ENCODE measurements at regions not wholly inside any gene's neighbourhood (a gene's known extent, or its start where the extent isn't known, plus 50 kb on each side); places are given as distances from the start of the nearest gene placed in this dataset.

DNA sequence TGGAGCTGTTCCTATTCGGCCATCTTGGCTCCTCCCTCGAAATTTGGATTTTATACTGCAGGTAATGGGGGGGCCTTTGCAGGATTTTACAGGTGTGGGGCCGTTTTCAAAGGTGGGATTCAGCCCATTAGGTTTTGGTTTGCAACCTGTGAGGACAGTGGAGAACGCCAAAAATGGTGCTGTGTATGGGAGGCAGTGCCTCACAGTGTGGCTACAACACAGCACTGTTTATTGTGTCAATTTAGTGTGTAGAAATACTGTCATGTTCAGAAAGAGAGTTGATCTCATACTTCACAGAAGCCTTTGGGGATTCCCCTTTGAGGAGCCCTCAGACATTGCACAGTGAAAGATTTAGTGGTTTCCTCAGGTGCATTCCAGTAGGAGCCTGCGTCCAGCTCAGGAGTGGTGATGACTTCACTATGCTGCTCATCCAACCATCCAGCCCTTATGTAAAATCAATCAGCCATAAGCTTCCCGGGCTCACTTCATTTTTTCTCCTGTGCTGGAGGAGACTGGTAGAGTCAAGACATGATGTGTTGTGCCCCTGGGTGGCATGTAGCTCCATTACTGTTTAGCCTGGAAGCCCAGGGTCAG is 92.7 kb upstream of the PRMT8 start:
- Histone ChIP-seq H3K36me3 (ENCODE audit: insufficient read depth in 1 of 2, low read depth in 1 of 2) (no peaks in the 10 kb centered on the region), H3K4me3 (no peak overlapping the region), H3K9me3 (peaks cover 4% of the 10 kb centered on the region), H3K27ac (no peak overlapping the region), H3K27me3 (ENCODE audit: insufficient read depth in 3 of 3, low read length in 2 of 3) (peaks cover 0 to 16% (median 4%) of the 10 kb centered on the region in 3 donors), H3K4me1 (no peaks in the 10 kb centered on the region)
- intact Hi-C loops (cut with DNase I): no loop called here
- ATAC-seq (no peak), DNase-seq (no peak)
- TF ChIP-seq, protein P1, sequence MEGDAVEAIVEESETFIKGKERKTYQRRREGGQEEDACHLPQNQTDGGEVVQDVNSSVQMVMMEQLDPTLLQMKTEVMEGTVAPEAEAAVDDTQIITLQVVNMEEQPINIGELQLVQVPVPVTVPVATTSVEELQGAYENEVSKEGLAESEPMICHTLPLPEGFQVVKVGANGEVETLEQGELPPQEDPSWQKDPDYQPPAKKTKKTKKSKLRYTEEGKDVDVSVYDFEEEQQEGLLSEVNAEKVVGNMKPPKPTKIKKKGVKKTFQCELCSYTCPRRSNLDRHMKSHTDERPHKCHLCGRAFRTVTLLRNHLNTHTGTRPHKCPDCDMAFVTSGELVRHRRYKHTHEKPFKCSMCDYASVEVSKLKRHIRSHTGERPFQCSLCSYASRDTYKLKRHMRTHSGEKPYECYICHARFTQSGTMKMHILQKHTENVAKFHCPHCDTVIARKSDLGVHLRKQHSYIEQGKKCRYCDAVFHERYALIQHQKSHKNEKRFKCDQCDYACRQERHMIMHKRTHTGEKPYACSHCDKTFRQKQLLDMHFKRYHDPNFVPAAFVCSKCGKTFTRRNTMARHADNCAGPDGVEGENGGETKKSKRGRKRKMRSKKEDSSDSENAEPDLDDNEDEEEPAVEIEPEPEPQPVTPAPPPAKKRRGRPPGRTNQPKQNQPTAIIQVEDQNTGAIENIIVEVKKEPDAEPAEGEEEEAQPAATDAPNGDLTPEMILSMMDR (IDR thresholded peaks at IDR 0.05): no peak
- 74 to 82% (median 79%) methylated on average over 6 of the region's 6 CpGs for WGBS, 3 donors

DNA sequence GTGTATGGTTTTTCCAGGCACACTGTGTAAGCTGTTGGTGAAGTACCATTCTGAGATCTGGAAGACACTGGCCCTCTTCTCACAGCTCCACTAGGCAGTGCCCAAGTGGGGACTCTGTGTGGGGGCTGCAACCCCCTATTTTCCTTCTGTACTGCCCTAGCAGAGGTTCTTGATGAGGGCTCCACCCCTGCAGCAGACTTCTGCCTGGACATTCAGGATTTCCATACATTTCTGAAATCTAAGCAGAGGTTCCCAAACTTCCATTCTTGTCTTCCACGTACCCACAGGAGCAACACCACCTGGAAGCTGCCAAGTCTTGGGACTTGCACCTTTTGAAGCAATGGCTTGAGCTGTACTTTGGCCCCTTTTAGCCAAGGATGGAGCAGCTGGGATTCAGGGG is 85.2 kb upstream of the PRMT8 start:
- Histone ChIP-seq H3K36me3 (ENCODE audit: insufficient read depth in 1 of 2, low read depth in 1 of 2) (no peaks in the 10 kb centered on the region), H3K4me3 (no peak overlapping the region), H3K27me3 (ENCODE audit: insufficient read depth in 3 of 3, low read length in 2 of 3) (no peaks in the 10 kb centered on the region), H3K27ac (no peak overlapping the region), H3K9me3 (peaks cover 36% of the 10 kb centered on the region), H3K4me1 (no peaks in the 10 kb centered on the region)
- 54 to 74% (median 54%) methylated on average over 1 of the region's 1 CpG for WGBS, 3 donors
- intact Hi-C loops (cut with DNase I): no loop called here
- TF ChIP-seq, protein P1 (IDR thresholded peaks at IDR 0.05): no peak
- ATAC-seq (no peak), DNase-seq (no peak)

DNA sequence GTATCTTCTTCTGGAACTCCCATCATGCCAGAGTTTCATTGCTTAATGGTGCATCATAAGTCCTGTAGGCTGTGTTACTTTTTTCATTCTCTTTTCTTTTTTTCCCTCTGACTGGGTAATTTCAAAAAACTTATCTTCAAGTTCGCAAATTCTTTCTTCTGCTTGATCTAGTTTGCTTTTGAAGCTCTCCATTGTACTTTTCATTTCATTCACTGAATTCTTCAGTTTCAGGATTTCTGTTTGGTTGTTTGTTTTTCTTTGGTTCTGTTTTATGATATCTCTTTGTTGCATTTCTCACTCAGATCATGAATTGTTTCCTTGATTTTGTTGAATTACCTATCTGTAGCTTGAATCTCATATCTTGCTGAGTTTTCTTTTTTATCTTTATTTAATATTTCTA is 83.3 kb upstream of the PRMT8 start:
- H3K27me3 ChIP-seq (ENCODE audit: insufficient read depth in 3 of 3, low read length in 2 of 3): no peaks in the 10 kb centered on the region
- TF ChIP-seq, protein P1 (IDR thresholded peaks at IDR 0.05): no peak
- peaks cover 32% of the 10 kb centered on the region for H3K9me3 ChIP-seq
- H3K36me3 ChIP-seq (ENCODE audit: insufficient read depth in 1 of 2, low read depth in 1 of 2): no peaks in the 10 kb centered on the region
- H3K27ac ChIP-seq: no peak overlapping the region
- H3K4me1 ChIP-seq: no peaks in the 10 kb centered on the region
- 83 to 100% (median 89%) methylated on average over 1 of the region's 1 CpG for WGBS, 3 donors
- intact Hi-C loops (cut with DNase I): no loop called here
- DNase-seq: no peak
- H3K4me3 ChIP-seq: no peak overlapping the region
- no peak for ATAC-seq

DNA sequence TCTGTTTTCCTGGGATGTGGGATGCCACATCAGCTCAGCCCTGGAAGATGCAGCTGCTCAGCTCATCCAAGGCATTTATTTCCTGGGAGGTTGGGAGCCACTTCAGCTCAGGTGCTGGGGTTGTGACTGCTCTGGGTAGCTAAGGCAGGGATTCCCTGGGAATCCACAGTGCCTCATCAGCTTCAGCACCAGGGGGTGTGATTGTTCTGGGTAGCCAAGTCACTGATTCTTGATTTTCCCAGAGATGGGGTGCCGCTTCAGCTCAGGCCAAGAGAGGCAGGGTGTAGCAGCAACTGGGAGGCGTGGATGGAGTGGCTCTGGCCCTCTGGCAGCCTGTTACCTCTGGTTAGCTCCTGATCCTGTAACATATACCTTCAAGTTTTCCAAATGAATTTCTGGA is 81.3 kb upstream of the PRMT8 start:
- DNase-seq (no peak), ATAC-seq (no peak)
- no peaks in the 10 kb centered on the region for H3K4me1 ChIP-seq
- TF ChIP-seq, protein P1 (IDR thresholded peaks at IDR 0.05): no peak
- H3K4me3 ChIP-seq: no peak overlapping the region
- H3K27ac ChIP-seq: no peak overlapping the region
- intact Hi-C loops (cut with DNase I): no loop called here
- H3K27me3 ChIP-seq (ENCODE audit: insufficient read depth in 3 of 3, low read length in 2 of 3): no peaks in the 10 kb centered on the region
- WGBS, 3 donors: 54 to 62% (median 58%) methylated on average over 2 of the region's 2 CpGs
- H3K9me3 ChIP-seq: peaks cover 32% of the 10 kb centered on the region
- no peaks in the 10 kb centered on the region for H3K36me3 ChIP-seq (ENCODE audit: insufficient read depth in 1 of 2, low read depth in 1 of 2)

DNA sequence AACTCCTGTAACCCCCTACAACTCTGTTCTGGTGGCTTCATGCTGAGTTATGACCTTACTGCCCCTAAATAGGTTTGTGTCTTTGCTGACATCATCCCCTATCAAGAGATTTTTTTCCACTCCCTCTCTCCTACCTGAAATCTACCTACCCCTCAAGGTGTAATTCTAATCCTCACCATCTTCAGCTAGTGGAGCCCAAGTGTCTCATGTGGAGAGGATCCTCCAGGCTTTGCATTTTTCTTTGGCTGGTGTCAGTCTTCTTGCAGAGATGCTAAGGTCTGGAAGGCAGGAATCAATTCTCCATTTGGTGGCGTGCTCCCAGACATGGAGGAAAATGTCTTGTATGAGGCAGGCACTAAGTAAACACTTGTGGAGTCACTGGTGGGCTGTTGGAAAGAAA is 74.8 kb upstream of the PRMT8 start:
- 94 to 100% (median 97%) methylated on average over 1 of the region's 1 CpG for WGBS, 3 donors
- no peaks in the 10 kb centered on the region for H3K4me1 ChIP-seq
- H3K27me3 ChIP-seq (ENCODE audit: insufficient read depth in 3 of 3, low read length in 2 of 3): no peaks in the 10 kb centered on the region
- no peaks in the 10 kb centered on the region for H3K36me3 ChIP-seq (ENCODE audit: insufficient read depth in 1 of 2, low read depth in 1 of 2)
- H3K9me3 ChIP-seq: no peaks in the 10 kb centered on the region
- TF ChIP-seq, protein P1 (IDR thresholded peaks at IDR 0.05): no peak
- ATAC-seq (no peak), DNase-seq (no peak)
- H3K27ac ChIP-seq: no peak overlapping the region
- H3K4me3 ChIP-seq: no peak overlapping the region
- intact Hi-C loops (cut with DNase I): no loop called here

All from psoas muscle (tissue), 7 donors.